Astrocyte (in vitro differentiated cells and primary cell): ENCODE measurements at regions not wholly inside any gene's neighbourhood (a gene's known extent, or its start where the extent isn't known, plus 50 kb on each side); places are given as distances from the start of the nearest gene placed in this dataset.

Experiments used
- DNase-seq: peaks from one replicate; pipeline ENCODE4 v3.0.0-alpha.2; 2010; ENCODE audit warnings: low read depth
- FAIRE-seq: peaks from 2 replicates; lab custom pipeline; 2011; peaks lifted over from hg19 to GRCh38; lab: Jason Lieb, UNC
- H2AFZ ChIP-seq: 2 replicates; pipeline ENCODE4 v1.6.0; 2012; ENCODE audit warnings: low read depth, low read length, inconsistent platforms
- H3K27ac ChIP-seq: 2 replicates; pipeline ENCODE4 v1.5.1; 2011; ENCODE audit warnings: low read depth, low read length, inconsistent platforms
- H3K27me3 ChIP-seq: 2 replicates; pipeline ENCODE4 v1.6.0; 2011; ENCODE audit warnings: low read length, inconsistent platforms; ENCODE audit not compliant: insufficient read depth
- H3K36me3 ChIP-seq: 2 replicates; pipeline ENCODE4 v1.5.1; 2011; ENCODE audit warnings: low read length, inconsistent platforms; ENCODE audit not compliant: insufficient read depth
- H3K4me1 ChIP-seq: 2 replicates; pipeline ENCODE4 v1.5.1; 2011; ENCODE audit warnings: low read length, inconsistent platforms; ENCODE audit not compliant: insufficient read depth
- H3K4me2 ChIP-seq: 2 replicates; pipeline ENCODE4 v1.6.0; 2012; ENCODE audit warnings: low read length, inconsistent platforms
- H3K4me3 ChIP-seq: 2 replicates; pipeline ENCODE4 v1.5.1; 2011; ENCODE audit warnings: low read depth, mild to moderate bottlenecking, low read length, inconsistent platforms; ENCODE audit not compliant: insufficient read depth
- H3K79me2 ChIP-seq: 2 replicates; pipeline ENCODE4 v1.6.0; 2012; ENCODE audit warnings: mild to moderate bottlenecking, low read length, inconsistent platforms; ENCODE audit not compliant: insufficient read depth
- H3K9ac ChIP-seq: 2 replicates; pipeline ENCODE4 v1.6.0; 2012; ENCODE audit warnings: mild to moderate bottlenecking, low read length, inconsistent platforms
- H3K9me3 ChIP-seq: 2 replicates; pipeline ENCODE4 v1.5.1; 2012; ENCODE audit warnings: low read depth, mild to moderate bottlenecking, low read length, inconsistent platforms; ENCODE audit not compliant: insufficient read depth
- H4K20me1 ChIP-seq: 2 replicates; pipeline ENCODE4 v1.6.0; 2012; ENCODE audit warnings: low read length, inconsistent platforms; ENCODE audit not compliant: insufficient read depth
- H3K27ac Mint-ChIP-seq: one replicate; pipeline ENCODE4 v1.8.0; 2021; ENCODE audit warnings: mild to moderate bottlenecking, mixed read lengths; ENCODE audit not compliant: unreplicated experiment
- H3K27me3 Mint-ChIP-seq: one replicate; pipeline ENCODE4 v1.8.0; 2021; ENCODE audit warnings: low read depth, mixed read lengths; ENCODE audit not compliant: unreplicated experiment
- H3K36me3 Mint-ChIP-seq: one replicate; pipeline ENCODE4 v1.8.0; 2021; ENCODE audit warnings: low read depth, mixed read lengths; ENCODE audit not compliant: unreplicated experiment
- H3K4me1 Mint-ChIP-seq: one replicate; pipeline ENCODE4 v1.8.0; 2021; ENCODE audit warnings: low read depth, mixed read lengths; ENCODE audit not compliant: unreplicated experiment
- H3K4me3 Mint-ChIP-seq: one replicate; pipeline ENCODE4 v1.8.0; 2021; ENCODE audit warnings: mild to moderate bottlenecking, moderate library complexity, mixed read lengths; ENCODE audit not compliant: unreplicated experiment
- H3K9me3 Mint-ChIP-seq: one replicate; pipeline ENCODE4 v1.8.0; 2021; ENCODE audit warnings: mild to moderate bottlenecking, mixed read lengths; ENCODE audit not compliant: unreplicated experiment
- EZH2 ChIP-seq: IDR thresholded peaks from 2 replicates; pipeline ENCODE4 v1.6.1; 2012; ENCODE audit warnings: mild to moderate bottlenecking, low read length, inconsistent platforms; ENCODE audit not compliant: insufficient read depth
- TF ChIP-seq, protein P1 (sequence below): IDR thresholded peaks from 2 replicates; pipeline ENCODE4 v1.5.1; 2011; ENCODE audit warnings: low read depth, mild to moderate bottlenecking, inconsistent platforms, low read length, moderate library complexity; ENCODE audit not compliant: insufficient read depth

DNA sequence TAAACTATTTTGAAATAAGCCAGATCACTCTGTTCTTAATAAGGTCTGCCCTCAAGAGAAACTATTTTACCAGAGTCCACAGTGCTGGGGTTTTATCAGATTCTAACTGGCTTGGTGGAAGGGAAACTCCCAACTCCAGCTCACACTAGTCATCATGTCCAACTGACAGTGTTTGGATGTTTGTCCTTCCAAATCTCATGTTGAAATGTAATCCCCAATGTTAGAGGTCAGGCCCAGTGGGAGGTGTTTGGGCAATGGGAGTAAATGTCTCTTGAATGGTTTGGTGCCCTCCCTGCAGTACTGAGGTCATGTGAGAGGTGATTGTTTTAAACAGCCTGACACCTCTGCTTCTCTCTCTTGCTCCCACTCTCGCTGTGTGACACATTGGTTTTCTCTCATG, 1301.0 kb upstream of the CDH8 start:
- DNase-seq, result no peak
- Histone ChIP-seq H3K36me3 (no peaks in the 10 kb centered on the region), H3K27ac (no peak overlapping the region), H3K9me3 (no peaks in the 10 kb centered on the region), H3K79me2 (no peaks in the 10 kb centered on the region), H3K9ac (no peak overlapping the region), H3K4me3 (no peak overlapping the region), H3K4me1 (no peaks in the 10 kb centered on the region), H4K20me1 (no peaks in the 10 kb centered on the region), H3K27me3 (no peaks in the 10 kb centered on the region), H3K4me2 (no peak overlapping the region), H2AFZ (no peak overlapping the region)
- no peak overlapping the region for H3K27ac Mint-ChIP-seq
- H3K36me3 Mint-ChIP-seq, result no peaks in the 10 kb centered on the region
- TF ChIP-seq EZH2, result no peak
- TF ChIP-seq, protein P1, sequence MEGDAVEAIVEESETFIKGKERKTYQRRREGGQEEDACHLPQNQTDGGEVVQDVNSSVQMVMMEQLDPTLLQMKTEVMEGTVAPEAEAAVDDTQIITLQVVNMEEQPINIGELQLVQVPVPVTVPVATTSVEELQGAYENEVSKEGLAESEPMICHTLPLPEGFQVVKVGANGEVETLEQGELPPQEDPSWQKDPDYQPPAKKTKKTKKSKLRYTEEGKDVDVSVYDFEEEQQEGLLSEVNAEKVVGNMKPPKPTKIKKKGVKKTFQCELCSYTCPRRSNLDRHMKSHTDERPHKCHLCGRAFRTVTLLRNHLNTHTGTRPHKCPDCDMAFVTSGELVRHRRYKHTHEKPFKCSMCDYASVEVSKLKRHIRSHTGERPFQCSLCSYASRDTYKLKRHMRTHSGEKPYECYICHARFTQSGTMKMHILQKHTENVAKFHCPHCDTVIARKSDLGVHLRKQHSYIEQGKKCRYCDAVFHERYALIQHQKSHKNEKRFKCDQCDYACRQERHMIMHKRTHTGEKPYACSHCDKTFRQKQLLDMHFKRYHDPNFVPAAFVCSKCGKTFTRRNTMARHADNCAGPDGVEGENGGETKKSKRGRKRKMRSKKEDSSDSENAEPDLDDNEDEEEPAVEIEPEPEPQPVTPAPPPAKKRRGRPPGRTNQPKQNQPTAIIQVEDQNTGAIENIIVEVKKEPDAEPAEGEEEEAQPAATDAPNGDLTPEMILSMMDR, result no peak
- no peak for FAIRE-seq
- H3K27me3 Mint-ChIP-seq, result no peaks in the 10 kb centered on the region
- no peaks in the 10 kb centered on the region for H3K9me3 Mint-ChIP-seq
- H3K4me1 Mint-ChIP-seq, result no peaks in the 10 kb centered on the region
- no peak overlapping the region for H3K4me3 Mint-ChIP-seq

DNA sequence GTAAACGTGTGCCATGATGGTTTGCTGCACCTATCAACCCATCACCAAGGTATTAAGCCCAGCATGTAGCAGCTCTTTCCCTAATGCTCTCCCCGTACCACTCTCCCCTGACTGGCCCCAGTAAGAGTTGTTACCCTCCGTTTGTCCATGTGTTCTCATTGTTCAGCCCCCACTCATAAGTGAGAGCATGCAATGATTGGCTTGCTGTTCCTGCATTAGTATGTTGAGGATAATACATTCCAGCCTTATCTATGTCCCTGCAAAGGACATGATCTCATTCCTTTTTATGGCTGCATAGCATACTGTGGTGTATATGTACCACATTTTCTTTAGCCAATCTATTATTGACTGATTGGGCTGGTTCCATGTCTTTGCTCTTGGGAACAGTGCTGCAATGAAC, 1294.9 kb upstream of the CDH8 start:
- Histone ChIP-seq H4K20me1 (no peaks in the 10 kb centered on the region), H3K36me3 (no peaks in the 10 kb centered on the region), H2AFZ (no peak overlapping the region), H3K9ac (no peak overlapping the region), H3K4me3 (no peak overlapping the region), H3K27ac (no peak overlapping the region), H3K27me3 (no peaks in the 10 kb centered on the region), H3K4me2 (no peak overlapping the region), H3K4me1 (no peaks in the 10 kb centered on the region), H3K9me3 (no peaks in the 10 kb centered on the region), H3K79me2 (no peaks in the 10 kb centered on the region)
- H3K27me3 Mint-ChIP-seq, result no peaks in the 10 kb centered on the region
- TF ChIP-seq, protein P1, result no peak
- no peak for TF ChIP-seq EZH2
- FAIRE-seq (no peak), DNase-seq (no peak)
- H3K27ac Mint-ChIP-seq, result no peak overlapping the region
- no peak overlapping the region for H3K4me3 Mint-ChIP-seq
- no peaks in the 10 kb centered on the region for H3K36me3 Mint-ChIP-seq
- H3K9me3 Mint-ChIP-seq, result no peaks in the 10 kb centered on the region
- H3K4me1 Mint-ChIP-seq, result peaks cover 6% of the 10 kb centered on the region

DNA sequence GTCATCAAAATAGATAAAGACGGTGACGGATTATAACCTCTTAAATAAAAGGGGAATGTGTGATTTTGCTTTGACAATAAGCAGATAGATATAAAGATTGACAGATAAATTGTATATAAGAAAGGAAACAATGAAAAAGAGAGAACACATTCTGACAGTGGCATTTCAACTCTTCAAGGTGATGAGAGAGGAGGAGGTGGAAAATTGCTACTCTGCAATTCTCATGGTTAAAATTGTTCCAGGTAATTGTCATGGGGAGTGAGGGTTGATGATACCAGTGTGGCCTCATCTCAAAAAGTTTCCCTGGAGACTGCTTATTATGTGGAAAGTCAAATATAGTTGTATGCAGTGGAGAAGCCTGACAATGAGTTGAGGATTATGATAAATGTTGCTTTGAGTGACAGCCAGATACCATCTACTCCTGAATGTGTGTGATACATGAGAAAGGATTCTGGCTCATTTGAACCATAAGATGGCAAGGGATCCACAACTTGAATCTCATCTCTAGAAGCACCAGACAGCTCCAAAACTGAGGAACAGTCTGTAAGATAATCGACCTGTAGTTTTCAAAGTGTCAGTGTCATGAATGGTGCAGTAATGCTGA, 1290.6 kb upstream of the CDH8 start:
- Histone ChIP-seq H3K4me1 (no peaks in the 10 kb centered on the region), H3K4me2 (no peak overlapping the region), H4K20me1 (no peaks in the 10 kb centered on the region), H3K79me2 (no peaks in the 10 kb centered on the region), H3K27me3 (no peaks in the 10 kb centered on the region), H3K27ac (no peak overlapping the region), H2AFZ (no peak overlapping the region), H3K9ac (no peak overlapping the region), H3K9me3 (no peaks in the 10 kb centered on the region), H3K36me3 (no peaks in the 10 kb centered on the region), H3K4me3 (no peak overlapping the region)
- FAIRE-seq, result no peak
- TF ChIP-seq, protein P1, result no peak
- no peak for TF ChIP-seq EZH2
- H3K36me3 Mint-ChIP-seq, result no peaks in the 10 kb centered on the region
- no peak overlapping the region for H3K27ac Mint-ChIP-seq
- peaks cover 7% of the 10 kb centered on the region for H3K4me1 Mint-ChIP-seq
- H3K9me3 Mint-ChIP-seq, result no peaks in the 10 kb centered on the region
- no peak for DNase-seq
- no peak overlapping the region for H3K4me3 Mint-ChIP-seq
- no peaks in the 10 kb centered on the region for H3K27me3 Mint-ChIP-seq
